Karpas-422 (cell line): ENCODE measurements at regions not wholly inside any gene's neighbourhood (a gene's known extent, or its start where the extent isn't known, plus 50 kb on each side); places are given as distances from the start of the nearest gene placed in this dataset.
A peak's percentile ranks its signal among the peaks of the same experiment; 100 is the strongest.

Experiments used
- DNase-seq: peaks from one replicate; pipeline ENCODE4 v3.0.0-alpha.2; 2015
- H2AFZ ChIP-seq: fragments of 200-600 bp; sonication (generic); 2 replicates; pipeline ENCODE4 v1.6.1; 2014; ENCODE audit warnings: antibody characterized with exemption, low read length, mixed read lengths
- H3K27ac ChIP-seq: fragments of 200-600 bp; sonication (generic); 2 replicates; pipeline ENCODE4 v1.5.1; 2014; ENCODE audit warnings: mild to moderate bottlenecking, low read length, moderate library complexity
- H3K27me3 ChIP-seq: fragments of 200-600 bp; sonication (generic); 2 replicates; pipeline ENCODE4 v1.6.1; 2014; ENCODE audit warnings: low read length, mixed read lengths
- H3K36me3 ChIP-seq: fragments of 200-600 bp; sonication (generic); 2 replicates; pipeline ENCODE4 v1.6.1; 2014; ENCODE audit warnings: low read length, mixed read lengths; ENCODE audit not compliant: insufficient read depth
- H3K4me1 ChIP-seq: fragments of 200-600 bp; sonication (generic); 2 replicates; pipeline ENCODE4 v1.6.1; 2014; ENCODE audit warnings: mild to moderate bottlenecking, low read length, mixed read lengths
- H3K4me2 ChIP-seq: fragments of 200-600 bp; sonication (generic); 2 replicates; pipeline ENCODE4 v1.6.1; 2014; ENCODE audit warnings: low read length, low read depth, mild to moderate bottlenecking; ENCODE audit not compliant: poor library complexity, severe bottlenecking
- H3K4me3 ChIP-seq: fragments of 200-600 bp; sonication (generic); 2 replicates; pipeline ENCODE4 v1.5.1; 2014; ENCODE audit warnings: mild to moderate bottlenecking, antibody characterized with exemption, low read length, mixed read lengths
- H3K79me2 ChIP-seq: fragments of 200-600 bp; sonication (generic); 2 replicates; pipeline ENCODE4 v1.6.1; 2014; ENCODE audit warnings: mild to moderate bottlenecking, low read length, mixed read lengths
- H3K9ac ChIP-seq: fragments of 200-600 bp; sonication (generic); 2 replicates; pipeline ENCODE4 v1.6.0; 2014; ENCODE audit warnings: low read length
- H3K9me2 ChIP-seq: fragments of 200-600 bp; sonication (generic), shearing (Covaris generic); replicated peaks from 2 replicates; pipeline ENCODE4 v1.6.0; 2014; ENCODE audit warnings: mild to moderate bottlenecking, low read length, moderate library complexity; ENCODE audit not compliant: insufficient read depth
- H3K9me3 ChIP-seq: fragments of 300-700, 200-600 bp; sonication (generic); 2 replicates; pipeline ENCODE4 v1.6.1; 2014; ENCODE audit warnings: low read length, mixed read lengths
- H4K20me1 ChIP-seq: fragments of 200-600 bp; sonication (generic); 2 replicates; pipeline ENCODE4 v1.6.1; 2014; ENCODE audit warnings: mild to moderate bottlenecking, antibody characterized with exemption, low read length, low read depth; ENCODE audit not compliant: insufficient read depth

- peak; percentile 51 for DNase-seq
- no peaks in the 10 kb centered on the region for H3K79me2 ChIP-seq
- H3K4me1 ChIP-seq, result peaks cover 12% of the 10 kb centered on the region
- no peaks in the 10 kb centered on the region for H3K27me3 ChIP-seq
- H3K9ac ChIP-seq, result no peak overlapping the region
- no peaks in the 10 kb centered on the region for H3K9me3 ChIP-seq
- peak overlapping the region; percentile 20 for H3K4me2 ChIP-seq
- no peaks in the 10 kb centered on the region for H3K36me3 ChIP-seq
- no peak overlapping the region for H3K4me3 ChIP-seq
- no peaks in the 10 kb centered on the region for H4K20me1 ChIP-seq
- no peak overlapping the region for H3K27ac ChIP-seq
- H2AFZ ChIP-seq, result no peak overlapping the region
- no peaks in the 10 kb centered on the region for H3K9me2 ChIP-seq
Measured at GRCh38 chr11:32039149-32039548, 51.7 kb upstream of the RCN1 start.

GRCh38 chr11:32034680-32035079 is 56.2 kb upstream of the RCN1 start:
- Histone ChIP-seq H3K27ac (no peak overlapping the region), H3K9me3 (no peaks in the 10 kb centered on the region), H3K4me3 (no peak overlapping the region), H3K79me2 (no peaks in the 10 kb centered on the region), H2AFZ (no peak overlapping the region), H3K27me3 (no peaks in the 10 kb centered on the region), H3K36me3 (no peaks in the 10 kb centered on the region), H3K4me1 (peaks cover 12% of the 10 kb centered on the region), H3K9me2 (no peaks in the 10 kb centered on the region), H3K4me2 (no peak overlapping the region), H3K9ac (no peak overlapping the region), H4K20me1 (no peaks in the 10 kb centered on the region)
- DNase-seq, result no peak

- no peak for DNase-seq
- H3K9me3 ChIP-seq, result no peaks in the 10 kb centered on the region
- H3K9me2 ChIP-seq, result no peaks in the 10 kb centered on the region
- no peak overlapping the region for H2AFZ ChIP-seq
- no peak overlapping the region for H3K27ac ChIP-seq
- no peak overlapping the region for H3K4me2 ChIP-seq
- no peaks in the 10 kb centered on the region for H3K36me3 ChIP-seq
- H3K4me1 ChIP-seq, result peaks cover 7% of the 10 kb centered on the region
- H3K4me3 ChIP-seq, result no peak overlapping the region
- H3K79me2 ChIP-seq, result no peaks in the 10 kb centered on the region
- no peaks in the 10 kb centered on the region for H3K27me3 ChIP-seq
- H4K20me1 ChIP-seq, result no peaks in the 10 kb centered on the region
- no peak overlapping the region for H3K9ac ChIP-seq
Measured at GRCh38 chr11:32034149-32034548, 56.7 kb upstream of the RCN1 start.

GRCh38 chr11:32033491-32033890 is 57.4 kb upstream of the RCN1 start:
- no peaks in the 10 kb centered on the region for H3K79me2 ChIP-seq
- H3K27me3 ChIP-seq, result no peaks in the 10 kb centered on the region
- no peak overlapping the region for H2AFZ ChIP-seq
- DNase-seq, result no peak
- no peak overlapping the region for H3K27ac ChIP-seq
- H3K4me2 ChIP-seq, result no peak overlapping the region
- H3K9ac ChIP-seq, result no peak overlapping the region
- H3K36me3 ChIP-seq, result no peaks in the 10 kb centered on the region
- no peaks in the 10 kb centered on the region for H3K9me2 ChIP-seq
- H3K4me1 ChIP-seq, result peaks cover under 1% of the 10 kb centered on the region
- H4K20me1 ChIP-seq, result no peaks in the 10 kb centered on the region
- no peaks in the 10 kb centered on the region for H3K9me3 ChIP-seq
- no peak overlapping the region for H3K4me3 ChIP-seq

GRCh38 chr11:32033067-32033466 is 57.8 kb upstream of the RCN1 start:
- no peaks in the 10 kb centered on the region for H3K9me2 ChIP-seq
- no peaks in the 10 kb centered on the region for H3K4me1 ChIP-seq
- DNase-seq, result no peak
- H3K4me2 ChIP-seq, result no peak overlapping the region
- H3K4me3 ChIP-seq, result no peak overlapping the region
- H3K79me2 ChIP-seq, result no peaks in the 10 kb centered on the region
- H3K36me3 ChIP-seq, result no peaks in the 10 kb centered on the region
- H3K9me3 ChIP-seq, result no peaks in the 10 kb centered on the region
- H3K27me3 ChIP-seq, result no peaks in the 10 kb centered on the region
- H2AFZ ChIP-seq, result no peak overlapping the region
- no peaks in the 10 kb centered on the region for H4K20me1 ChIP-seq
- H3K9ac ChIP-seq, result no peak overlapping the region
- no peak overlapping the region for H3K27ac ChIP-seq

- no peak overlapping the region for H3K4me3 ChIP-seq
- H3K4me2 ChIP-seq, result no peak overlapping the region
- H3K9ac ChIP-seq, result no peak overlapping the region
- no peak for DNase-seq
- no peaks in the 10 kb centered on the region for H3K79me2 ChIP-seq
- H3K9me3 ChIP-seq, result no peaks in the 10 kb centered on the region
- no peaks in the 10 kb centered on the region for H3K9me2 ChIP-seq
- H4K20me1 ChIP-seq, result no peaks in the 10 kb centered on the region
- no peaks in the 10 kb centered on the region for H3K36me3 ChIP-seq
- no peaks in the 10 kb centered on the region for H3K27me3 ChIP-seq
- H3K4me1 ChIP-seq, result no peaks in the 10 kb centered on the region
- no peak overlapping the region for H3K27ac ChIP-seq
- H2AFZ ChIP-seq, result no peak overlapping the region
Measured at GRCh38 chr11:32032478-32032877, 58.4 kb upstream of the RCN1 start.

GRCh38 chr11:32032052-32032451 is 58.8 kb upstream of the RCN1 start:
- Histone ChIP-seq H3K9me3 (no peaks in the 10 kb centered on the region), H3K36me3 (no peaks in the 10 kb centered on the region), H3K4me2 (no peak overlapping the region), H3K9me2 (no peaks in the 10 kb centered on the region), H3K4me3 (no peak overlapping the region), H3K27me3 (no peaks in the 10 kb centered on the region), H3K27ac (no peak overlapping the region), H4K20me1 (no peaks in the 10 kb centered on the region), H2AFZ (no peak overlapping the region), H3K4me1 (no peaks in the 10 kb centered on the region), H3K79me2 (no peaks in the 10 kb centered on the region), H3K9ac (no peak overlapping the region)
- DNase-seq, result no peak

- Histone ChIP-seq H3K27ac (no peak overlapping the region), H3K79me2 (no peaks in the 10 kb centered on the region), H3K27me3 (no peaks in the 10 kb centered on the region), H2AFZ (no peak overlapping the region), H3K9me3 (no peaks in the 10 kb centered on the region), H4K20me1 (no peaks in the 10 kb centered on the region), H3K9ac (no peak overlapping the region), H3K9me2 (no peaks in the 10 kb centered on the region), H3K4me1 (no peaks in the 10 kb centered on the region), H3K36me3 (no peaks in the 10 kb centered on the region), H3K4me2 (no peak overlapping the region), H3K4me3 (no peak overlapping the region)
- DNase-seq, result no peak
Measured at GRCh38 chr11:32030875-32031503, 59.9 kb upstream of the RCN1 start.

- Histone ChIP-seq H4K20me1 (no peaks in the 10 kb centered on the region), H3K9ac (no peak overlapping the region), H3K4me2 (no peak overlapping the region), H3K79me2 (no peaks in the 10 kb centered on the region), H3K36me3 (no peaks in the 10 kb centered on the region), H3K9me3 (no peaks in the 10 kb centered on the region), H2AFZ (no peak overlapping the region), H3K4me3 (no peak overlapping the region), H3K4me1 (no peaks in the 10 kb centered on the region), H3K27me3 (no peaks in the 10 kb centered on the region), H3K9me2 (no peaks in the 10 kb centered on the region), H3K27ac (no peak overlapping the region)
- no peak for DNase-seq
Measured at GRCh38 chr11:32029721-32030120, 61.2 kb upstream of the RCN1 start.
